ENCODE measurements at regions not wholly inside any gene's neighbourhood (a gene's known extent, or its start where the extent isn't known, plus 50 kb on each side); places are given as distances from the start of the nearest gene placed in this dataset.

GRCh38 chr5:74113196-74113540 lies 487.2 kb downstream of the ARHGEF28 start:
- H3K4me3 Mint-ChIP-seq: no peak overlapping the region
- intact Hi-C loops (cut with micrococcal nuclease): no loop called here
- H3K27me3 Mint-ChIP-seq: peaks cover 5 to 26% (median 22%) of the 10 kb centered on the region in 5 donors
- H3K36me3 Mint-ChIP-seq: no peaks in the 10 kb centered on the region
- no peaks in the 10 kb centered on the region for H3K36me3 ChIP-seq (ENCODE audit: control insufficient read depth in 2 of 3, insufficient read depth in 3 of 3, low read length in 3 of 3)
- H3K9me3 Mint-ChIP-seq: peaks cover 0 to 5% (median 2%) of the 10 kb centered on the region in 11 donors
- H3K9me3 ChIP-seq (ENCODE audit: control insufficient read depth in 2 of 3, low read length in 3 of 3): no peaks in the 10 kb centered on the region
- no peak overlapping the region for H3K27ac ChIP-seq (ENCODE audit: low read depth, low read length)
- CTCF ChIA-PET: interaction anchor here (0.6 kb wide), 1 partner anchor 386 kb away, joined by 3 read pairs; no protein-coding TSS in a partner anchor
- no peaks in the 10 kb centered on the region for H3K27me3 ChIP-seq (ENCODE audit: control insufficient read depth in 2 of 2, insufficient read depth in 2 of 2, low read length in 2 of 2)
- H3K4me1 Mint-ChIP-seq: no peaks in the 10 kb centered on the region
- H3K27ac Mint-ChIP-seq: no peak overlapping the region
- H3K4me3 ChIP-seq (ENCODE audit: low read length): no peak overlapping the region
- POLR2A ChIA-PET: no interaction called here
- DNase-seq (no peak), ATAC-seq (no peak)
- H3K4me1 ChIP-seq (ENCODE audit: control insufficient read depth in 2 of 2, insufficient read depth in 2 of 2, low read length in 2 of 2): no peaks in the 10 kb centered on the region

- H3K27ac ChIP-seq (ENCODE audit: low read depth, low read length): no peak overlapping the region
- H3K27me3 ChIP-seq (ENCODE audit: control insufficient read depth in 2 of 2, insufficient read depth in 2 of 2, low read length in 2 of 2): no peaks in the 10 kb centered on the region
- no peak overlapping the region for H3K4me3 Mint-ChIP-seq
- no peaks in the 10 kb centered on the region for H3K36me3 Mint-ChIP-seq
- H3K36me3 ChIP-seq (ENCODE audit: control insufficient read depth in 2 of 3, insufficient read depth in 3 of 3, low read length in 3 of 3): no peaks in the 10 kb centered on the region
- intact Hi-C loops (cut with micrococcal nuclease): no loop called here
- H3K4me1 Mint-ChIP-seq: no peaks in the 10 kb centered on the region
- ChIA-PET POLR2A (no interaction called here), CTCF (interaction anchor here (0.6 kb wide), 1 partner anchor 387 kb away, joined by 3 read pairs; no protein-coding TSS in a partner anchor)
- peaks cover 5 to 30% (median 22%) of the 10 kb centered on the region in 5 donors for H3K27me3 Mint-ChIP-seq
- no peaks in the 10 kb centered on the region for H3K4me1 ChIP-seq (ENCODE audit: control insufficient read depth in 2 of 2, insufficient read depth in 2 of 2, low read length in 2 of 2)
- no peak for ATAC-seq
- DNase-seq: no peak
- H3K27ac Mint-ChIP-seq: no peak overlapping the region
- no peaks in the 10 kb centered on the region for H3K9me3 ChIP-seq (ENCODE audit: control insufficient read depth in 2 of 3, low read length in 3 of 3)
- H3K9me3 Mint-ChIP-seq: peaks cover 0 to 2% (median 0%) of the 10 kb centered on the region in 11 donors
- H3K4me3 ChIP-seq (ENCODE audit: low read length): no peak overlapping the region
Measured at GRCh38 chr5:74112372-74113195, 486.6 kb downstream of the ARHGEF28 start.

GRCh38 chr5:74111764-74112163 lies 485.8 kb downstream of the ARHGEF28 start:
- Histone ChIP-seq H3K27me3 (ENCODE audit: control insufficient read depth in 2 of 2, insufficient read depth in 2 of 2, low read length in 2 of 2) (no peaks in the 10 kb centered on the region), H3K27ac (ENCODE audit: low read depth, low read length) (no peak overlapping the region), H3K36me3 (ENCODE audit: control insufficient read depth in 2 of 3, insufficient read depth in 3 of 3, low read length in 3 of 3) (no peaks in the 10 kb centered on the region), H3K4me1 (ENCODE audit: control insufficient read depth in 2 of 2, insufficient read depth in 2 of 2, low read length in 2 of 2) (no peaks in the 10 kb centered on the region), H3K9me3 (ENCODE audit: control insufficient read depth in 2 of 3, low read length in 3 of 3) (no peaks in the 10 kb centered on the region), H3K4me3 (ENCODE audit: low read length) (no peak overlapping the region)
- Mint-ChIP-seq H3K36me3 (no peaks in the 10 kb centered on the region), H3K4me3 (no peak overlapping the region), H3K4me1 (no peaks in the 10 kb centered on the region), H3K27ac (no peak overlapping the region), H3K27me3 (peaks cover 8 to 35% (median 22%) of the 10 kb centered on the region in 5 donors), H3K9me3 (peaks cover 0 to 2% (median 0%) of the 10 kb centered on the region in 11 donors)
- intact Hi-C loops (cut with micrococcal nuclease): no loop called here
- ATAC-seq: no peak
- ChIA-PET POLR2A (no interaction called here), CTCF (no interaction called here)
- DNase-seq: no peak

- Histone ChIP-seq H3K4me3 (ENCODE audit: low read length) (no peak overlapping the region), H3K27me3 (ENCODE audit: control insufficient read depth in 2 of 2, insufficient read depth in 2 of 2, low read length in 2 of 2) (no peaks in the 10 kb centered on the region), H3K36me3 (ENCODE audit: control insufficient read depth in 2 of 3, insufficient read depth in 3 of 3, low read length in 3 of 3) (no peaks in the 10 kb centered on the region), H3K4me1 (ENCODE audit: control insufficient read depth in 2 of 2, insufficient read depth in 2 of 2, low read length in 2 of 2) (no peaks in the 10 kb centered on the region), H3K27ac (ENCODE audit: low read depth, low read length) (no peak overlapping the region), H3K9me3 (ENCODE audit: control insufficient read depth in 2 of 3, low read length in 3 of 3) (no peaks in the 10 kb centered on the region)
- Mint-ChIP-seq H3K4me1 (no peaks in the 10 kb centered on the region), H3K36me3 (no peaks in the 10 kb centered on the region), H3K4me3 (no peak overlapping the region), H3K27ac (no peak overlapping the region), H3K9me3 (no peaks in the 10 kb centered on the region), H3K27me3 (peaks cover 6 to 47% (median 22%) of the 10 kb centered on the region in 5 donors)
- no peak for DNase-seq
- intact Hi-C loops (cut with micrococcal nuclease): no loop called here
- ATAC-seq: no peak
- POLR2A ChIA-PET: no interaction called here
- CTCF ChIA-PET: no interaction called here
Measured at GRCh38 chr5:74109344-74109743, 483.3 kb downstream of the ARHGEF28 start.

GRCh38 chr5:74107899-74108298 lies 481.9 kb downstream of the ARHGEF28 start:
- H3K27ac ChIP-seq (ENCODE audit: low read depth, low read length): no peak overlapping the region
- H3K27me3 ChIP-seq (ENCODE audit: control insufficient read depth in 2 of 2, insufficient read depth in 2 of 2, low read length in 2 of 2): no peaks in the 10 kb centered on the region
- Mint-ChIP-seq H3K4me1 (no peaks in the 10 kb centered on the region), H3K27ac (no peak overlapping the region), H3K4me3 (no peak overlapping the region), H3K9me3 (no peaks in the 10 kb centered on the region), H3K36me3 (no peaks in the 10 kb centered on the region), H3K27me3 (peaks cover 6 to 46% (median 24%) of the 10 kb centered on the region in 5 donors)
- POLR2A ChIA-PET: no interaction called here
- no peak for DNase-seq
- no peak for ATAC-seq
- intact Hi-C loops (cut with micrococcal nuclease): no loop called here
- H3K9me3 ChIP-seq (ENCODE audit: control insufficient read depth in 2 of 3, low read length in 3 of 3): no peaks in the 10 kb centered on the region
- CTCF ChIA-PET: no interaction called here
- no peak overlapping the region for H3K4me3 ChIP-seq (ENCODE audit: low read length)
- no peaks in the 10 kb centered on the region for H3K4me1 ChIP-seq (ENCODE audit: control insufficient read depth in 2 of 2, insufficient read depth in 2 of 2, low read length in 2 of 2)
- no peaks in the 10 kb centered on the region for H3K36me3 ChIP-seq (ENCODE audit: control insufficient read depth in 2 of 3, insufficient read depth in 3 of 3, low read length in 3 of 3)

- H3K4me3 ChIP-seq (ENCODE audit: low read length): no peak overlapping the region
- H3K36me3 Mint-ChIP-seq: no peaks in the 10 kb centered on the region
- CTCF ChIA-PET: no interaction called here
- no peaks in the 10 kb centered on the region for H3K9me3 ChIP-seq (ENCODE audit: control insufficient read depth in 2 of 3, low read length in 3 of 3)
- no peaks in the 10 kb centered on the region for H3K4me1 ChIP-seq (ENCODE audit: control insufficient read depth in 2 of 2, insufficient read depth in 2 of 2, low read length in 2 of 2)
- H3K27ac ChIP-seq (ENCODE audit: low read depth, low read length): no peak overlapping the region
- H3K27ac Mint-ChIP-seq: no peak overlapping the region
- intact Hi-C loops (cut with micrococcal nuclease): no loop called here
- H3K4me3 Mint-ChIP-seq: no peak overlapping the region
- no peak for DNase-seq
- H3K4me1 Mint-ChIP-seq: no peaks in the 10 kb centered on the region
- peaks cover 0 to 3% (median 0%) of the 10 kb centered on the region in 11 donors for H3K9me3 Mint-ChIP-seq
- no peaks in the 10 kb centered on the region for H3K36me3 ChIP-seq (ENCODE audit: control insufficient read depth in 2 of 3, insufficient read depth in 3 of 3, low read length in 3 of 3)
- POLR2A ChIA-PET: no interaction called here
- peaks cover 6 to 41% (median 21%) of the 10 kb centered on the region in 5 donors for H3K27me3 Mint-ChIP-seq
- ATAC-seq: no peak
- no peaks in the 10 kb centered on the region for H3K27me3 ChIP-seq (ENCODE audit: control insufficient read depth in 2 of 2, insufficient read depth in 2 of 2, low read length in 2 of 2)
Measured at GRCh38 chr5:74105126-74105780, 479.3 kb downstream of the ARHGEF28 start.
